ENCODE measurements at regions not wholly inside any gene's neighbourhood (a gene's known extent, or its start where the extent isn't known, plus 50 kb on each side); places are given as distances from the start of the nearest gene placed in this dataset.

GRCh38 chr4:54513741-54514140, 144.0 kb upstream of the KIT start:
- no peak for TF ChIP-seq EP300 (IDR thresholded peaks at IDR 0.05)
- TF ChIP-seq, protein P1, sequence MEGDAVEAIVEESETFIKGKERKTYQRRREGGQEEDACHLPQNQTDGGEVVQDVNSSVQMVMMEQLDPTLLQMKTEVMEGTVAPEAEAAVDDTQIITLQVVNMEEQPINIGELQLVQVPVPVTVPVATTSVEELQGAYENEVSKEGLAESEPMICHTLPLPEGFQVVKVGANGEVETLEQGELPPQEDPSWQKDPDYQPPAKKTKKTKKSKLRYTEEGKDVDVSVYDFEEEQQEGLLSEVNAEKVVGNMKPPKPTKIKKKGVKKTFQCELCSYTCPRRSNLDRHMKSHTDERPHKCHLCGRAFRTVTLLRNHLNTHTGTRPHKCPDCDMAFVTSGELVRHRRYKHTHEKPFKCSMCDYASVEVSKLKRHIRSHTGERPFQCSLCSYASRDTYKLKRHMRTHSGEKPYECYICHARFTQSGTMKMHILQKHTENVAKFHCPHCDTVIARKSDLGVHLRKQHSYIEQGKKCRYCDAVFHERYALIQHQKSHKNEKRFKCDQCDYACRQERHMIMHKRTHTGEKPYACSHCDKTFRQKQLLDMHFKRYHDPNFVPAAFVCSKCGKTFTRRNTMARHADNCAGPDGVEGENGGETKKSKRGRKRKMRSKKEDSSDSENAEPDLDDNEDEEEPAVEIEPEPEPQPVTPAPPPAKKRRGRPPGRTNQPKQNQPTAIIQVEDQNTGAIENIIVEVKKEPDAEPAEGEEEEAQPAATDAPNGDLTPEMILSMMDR (IDR thresholded peaks at IDR 0.05), result no peak
- no peak for TF ChIP-seq POLR2A (IDR thresholded peaks at IDR 0.05)

Measured in tibial nerve (tissue), 4 donors.